SU-DHL-6 (cell line): ENCODE measurements at regions not wholly inside any gene's neighbourhood (a gene's known extent, or its start where the extent isn't known, plus 50 kb on each side); places are given as distances from the start of the nearest gene placed in this dataset.

Experiments
- H2AFZ ChIP-seq: fragments of 200-600 bp; sonication (generic); 2 replicates; pipeline ENCODE4 v1.6.1; 2014; ENCODE audit warnings: low read depth, mild to moderate bottlenecking, moderate library complexity, mixed read lengths, antibody characterized with exemption, low read length; ENCODE audit not compliant: severe bottlenecking
- H3F3A ChIP-seq: fragments of 200-600 bp; shearing (Covaris generic); 2 replicates; pipeline ENCODE4 v1.6.0; 2016; ENCODE audit warnings: antibody characterized with exemption, mild to moderate bottlenecking; ENCODE audit not compliant: insufficient read depth
- H3K27ac ChIP-seq: fragments of 200-600 bp; sonication (generic); 2 replicates; pipeline ENCODE4 v1.5.1; 2016; ENCODE audit warnings: low read depth, mild to moderate bottlenecking, low read length, moderate library complexity, mixed read lengths
- H3K27me3 ChIP-seq: fragments of 200-600 bp; sonication (generic), shearing (Covaris generic); 2 replicates; pipeline ENCODE4 v1.6.0; 2014; ENCODE audit warnings: mild to moderate bottlenecking, low read length
- H3K36me3 ChIP-seq: fragments of 200-600 bp; sonication (generic); 2 replicates; pipeline ENCODE4 v1.6.1; 2014; ENCODE audit warnings: mild to moderate bottlenecking, low read length, mixed read lengths
- H3K4me2 ChIP-seq: fragments of 300-600, 200-600 bp; shearing (Covaris generic), sonication (generic); 2 replicates; pipeline ENCODE4 v1.6.0; 2014; ENCODE audit warnings: low read length, low read depth, mild to moderate bottlenecking; ENCODE audit not compliant: poor library complexity, severe bottlenecking
- H3K4me3 ChIP-seq: fragments of 200-600 bp; sonication (generic); 2 replicates; pipeline ENCODE4 v1.5.1; 2014; ENCODE audit warnings: antibody characterized with exemption, low read length, mild to moderate bottlenecking, mixed read lengths; ENCODE audit not compliant: insufficient read depth, poor library complexity, severe bottlenecking
- H3K79me2 ChIP-seq: fragments of 200-600 bp; sonication (generic); 2 replicates; pipeline ENCODE4 v1.6.1; 2014; ENCODE audit warnings: mild to moderate bottlenecking, low read length, moderate library complexity; ENCODE audit not compliant: insufficient read depth
- H3K9ac ChIP-seq: fragments of 200-600 bp; sonication (generic); 2 replicates; pipeline ENCODE4 v1.7.0; 2014; ENCODE audit warnings: mild to moderate bottlenecking, low read length
- H3K9me2 ChIP-seq: fragments of 200-600 bp; sonication (generic); replicated peaks from 2 replicates; pipeline ENCODE4 v1.6.1; 2014; ENCODE audit warnings: low read length; ENCODE audit not compliant: insufficient read depth
- H3K9me3 ChIP-seq: fragments of 200-600 bp; sonication (generic); 2 replicates; pipeline ENCODE4 v1.6.1; 2014; ENCODE audit warnings: low read length, mixed read lengths; ENCODE audit not compliant: insufficient read depth
- H4K20me1 ChIP-seq: fragments of 200-600 bp; sonication (generic); 2 replicates; pipeline ENCODE4 v1.6.1; 2014; ENCODE audit warnings: low read depth, mild to moderate bottlenecking, antibody characterized with exemption, low read length, moderate library complexity, mixed read lengths
- CTCF ChIP-seq: fragments of 200-600 bp; sonication (generic); IDR thresholded peaks from one replicate; pipeline ENCODE4 v1.5.1; 2017; ENCODE audit warnings: antibody characterized with exemption, mild to moderate bottlenecking, low read length, moderate library complexity; ENCODE audit not compliant: insufficient read depth, poor library complexity, severe bottlenecking
- EZH2phosphoT487 ChIP-seq: fragments of 200-600 bp; sonication (generic), shearing (Covaris generic); conservative IDR thresholded peaks from 2 replicates; pipeline ENCODE4 v1.6.1; 2018; ENCODE audit warnings: mild to moderate bottlenecking, antibody characterized with exemption, low read length, moderate library complexity, mixed read lengths

GRCh38 chr1:187952446-187952845 is 1123.7 kb downstream of the PLA2G4A start:
- no peaks in the 10 kb centered on the region for H3F3A ChIP-seq
- H3K4me2 ChIP-seq = no peak overlapping the region
- H3K9me3 ChIP-seq = peaks cover 12% of the 10 kb centered on the region; the same call in 1 of the 2 replicates
- H4K20me1 ChIP-seq = no peaks in the 10 kb centered on the region
- no peak overlapping the region for H3K9ac ChIP-seq
- no peaks in the 10 kb centered on the region for H3K9me2 ChIP-seq
- no peak overlapping the region for H3K27ac ChIP-seq
- H3K4me3 ChIP-seq = no peak overlapping the region
- H3K27me3 ChIP-seq = no peaks in the 10 kb centered on the region
- no peak overlapping the region for H2AFZ ChIP-seq
- H3K36me3 ChIP-seq = no peaks in the 10 kb centered on the region
- no peaks in the 10 kb centered on the region for H3K79me2 ChIP-seq
- TF ChIP-seq CTCF (no peak), EZH2phosphoT487 (no peak)

- Histone ChIP-seq H2AFZ (no peak overlapping the region), H4K20me1 (no peaks in the 10 kb centered on the region), H3K4me3 (no peak overlapping the region), H3K36me3 (no peaks in the 10 kb centered on the region), H3F3A (no peaks in the 10 kb centered on the region), H3K27me3 (no peaks in the 10 kb centered on the region), H3K79me2 (no peaks in the 10 kb centered on the region), H3K4me2 (no peak overlapping the region), H3K9me2 (no peaks in the 10 kb centered on the region), H3K27ac (no peak overlapping the region), H3K9ac (no peak overlapping the region), H3K9me3 (peaks cover 11% of the 10 kb centered on the region; the same call in 1 of the 2 replicates)
- TF ChIP-seq CTCF = no peak
- no peak for TF ChIP-seq EZH2phosphoT487
These were observed 1128.2 kb downstream of the PLA2G4A start for GRCh38 chr1:187956975-187957374.

GRCh38 chr1:187958207-187958606 is 1129.5 kb downstream of the PLA2G4A start:
- H3K27me3 ChIP-seq = no peaks in the 10 kb centered on the region

More at GRCh38 chr1:187958207-187958606, 1129.5 kb downstream of the PLA2G4A start:
- no peaks in the 10 kb centered on the region for H3K9me3 ChIP-seq
- no peaks in the 10 kb centered on the region for H4K20me1 ChIP-seq
- H3K79me2 ChIP-seq = no peaks in the 10 kb centered on the region
- no peak overlapping the region for H3K9ac ChIP-seq
- no peak overlapping the region for H3K4me2 ChIP-seq
- TF ChIP-seq CTCF = no peak
- no peak for TF ChIP-seq EZH2phosphoT487
- H3K36me3 ChIP-seq = no peaks in the 10 kb centered on the region
- no peak overlapping the region for H3K27ac ChIP-seq
- H3F3A ChIP-seq = no peaks in the 10 kb centered on the region
- H2AFZ ChIP-seq = peak overlapping the region; percentile 9
- H3K4me3 ChIP-seq = no peak overlapping the region
- H3K9me2 ChIP-seq = no peaks in the 10 kb centered on the region
